Hematopoietic multipotent progenitor cell treated with erythropoietin and hydrocortisone succinate and interleukin-3 and kit ligand, for 17 days (in vitro differentiated cells): ENCODE measurements at regions not wholly inside any gene's neighbourhood (a gene's known extent, or its start where the extent isn't known, plus 50 kb on each side); places are given as distances from the start of the nearest gene placed in this dataset.
"Not testable (repeated sequence)": the region's sequence is repeated elsewhere in the genome, so short reads cannot be mapped to it uniquely, and the experiment has no call there.

ENCODE experiments used
- DNase-seq: peaks from one replicate; pipeline ENCODE4 v3.0.0-alpha.2; 2015; ENCODE audit warnings: low spot score

DNA sequence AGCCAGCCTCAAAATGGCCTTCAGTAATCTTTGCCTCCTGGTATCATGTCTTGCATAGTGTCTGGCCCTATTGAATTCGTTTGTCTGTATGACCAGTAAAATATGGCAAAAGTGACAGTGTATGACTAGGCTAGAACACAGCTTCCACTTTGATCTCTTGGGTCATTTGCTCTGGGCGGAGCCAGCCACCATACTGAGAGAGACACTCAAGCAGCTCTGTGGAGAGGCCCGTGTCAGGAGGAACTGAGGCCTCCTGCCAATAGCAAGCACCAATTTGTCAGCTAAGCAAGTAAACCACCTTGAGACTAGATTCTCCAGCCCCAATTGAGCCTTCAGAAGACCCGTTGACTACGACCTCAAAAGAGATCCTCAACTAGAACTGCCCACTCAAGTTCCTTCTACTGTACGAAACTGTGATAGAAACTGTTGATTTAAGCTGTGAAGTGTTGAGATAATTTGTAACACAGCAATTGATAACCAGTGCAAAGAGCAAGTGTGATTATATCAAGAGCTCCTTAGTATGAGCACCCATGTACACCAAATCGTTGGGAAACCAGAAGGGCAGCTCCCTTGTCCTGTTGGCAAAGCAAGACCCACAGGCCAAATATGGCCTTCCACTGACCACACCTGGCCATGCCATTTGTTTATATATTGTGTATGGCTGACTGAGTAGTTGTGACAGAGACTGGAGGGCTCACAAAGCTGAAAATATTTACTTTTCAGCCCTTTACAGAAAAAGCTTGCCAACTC lies 52.7 kb upstream of the SERBP1 start:
- DNase-seq, result no peak

DNA sequence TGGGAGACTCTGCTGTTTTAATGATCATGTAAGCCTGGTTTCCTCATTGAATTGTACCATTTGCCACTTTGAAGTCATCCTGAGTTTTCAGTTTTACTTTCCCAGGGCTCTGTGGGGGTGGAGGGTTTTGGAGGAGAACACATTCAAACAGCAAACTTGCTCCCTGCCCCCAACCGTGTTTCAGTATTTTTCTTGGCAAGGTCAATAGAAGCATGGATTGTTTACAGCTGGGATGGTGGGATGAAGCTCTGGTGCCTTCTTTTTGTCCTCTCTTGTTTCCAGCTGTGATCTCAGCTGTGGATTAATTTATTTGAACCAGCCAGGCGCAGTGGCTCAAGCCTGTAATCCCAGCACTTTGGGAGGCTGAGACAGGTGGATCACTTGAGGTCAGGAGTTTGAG lies 54.3 kb upstream of the SERBP1 start:
- no peak for DNase-seq

DNA sequence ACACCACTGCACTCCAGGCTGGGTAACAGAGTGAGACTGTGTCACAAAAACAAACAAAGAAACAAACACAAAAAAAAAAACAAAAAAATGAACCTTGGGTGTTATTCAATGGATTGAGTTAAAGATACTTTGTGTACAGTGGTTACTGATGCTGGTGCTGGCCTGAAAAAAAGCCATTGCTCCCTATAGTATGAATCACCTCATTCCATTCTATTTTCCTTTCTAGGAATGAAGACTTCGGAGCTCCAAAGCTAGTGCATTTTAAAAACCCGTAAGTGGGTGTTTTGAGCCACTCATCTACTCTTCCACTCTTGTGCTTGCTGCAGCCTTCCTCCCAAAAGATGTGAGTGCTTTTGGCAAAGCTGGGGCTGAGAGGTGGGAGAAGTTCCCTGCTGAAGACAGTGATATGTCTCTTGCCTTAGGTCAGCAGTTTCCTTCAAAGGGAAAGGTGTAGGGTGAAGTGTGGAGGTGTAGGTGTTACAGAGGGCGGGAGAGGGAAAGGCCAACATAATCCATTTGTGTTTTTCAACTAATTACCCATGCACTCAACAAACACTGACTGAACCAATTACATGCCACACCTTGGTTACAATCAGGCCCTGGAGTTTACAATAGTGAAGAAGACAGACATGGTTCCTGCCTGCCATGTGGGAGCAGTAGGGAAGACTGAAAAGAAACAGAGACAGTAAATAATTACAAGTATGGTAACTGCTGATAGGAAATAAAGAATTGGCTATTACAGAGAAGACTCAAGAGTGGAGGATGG lies 55.0 kb upstream of the SERBP1 start:
- DNase-seq, result no peak

DNA sequence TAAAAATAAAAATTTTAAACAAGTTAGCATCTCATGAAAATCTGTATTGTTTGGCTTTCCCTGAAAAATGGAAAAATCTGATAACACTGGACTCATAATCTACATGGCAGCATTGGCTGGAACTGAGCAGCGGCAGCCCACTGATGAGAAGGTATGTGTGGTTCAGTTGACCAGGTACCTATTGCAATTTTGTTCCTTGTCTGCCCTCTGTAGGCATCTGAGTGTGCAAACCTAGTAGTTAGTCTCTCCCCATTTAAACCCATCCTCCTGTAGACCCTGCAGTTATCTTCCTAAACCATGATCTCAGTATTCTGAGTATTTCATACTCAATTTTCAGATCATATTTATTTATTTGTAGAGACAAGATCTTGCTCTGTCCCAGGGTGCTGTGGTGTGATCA lies 59.4 kb upstream of the SERBP1 start:
- no peak for DNase-seq

DNA sequence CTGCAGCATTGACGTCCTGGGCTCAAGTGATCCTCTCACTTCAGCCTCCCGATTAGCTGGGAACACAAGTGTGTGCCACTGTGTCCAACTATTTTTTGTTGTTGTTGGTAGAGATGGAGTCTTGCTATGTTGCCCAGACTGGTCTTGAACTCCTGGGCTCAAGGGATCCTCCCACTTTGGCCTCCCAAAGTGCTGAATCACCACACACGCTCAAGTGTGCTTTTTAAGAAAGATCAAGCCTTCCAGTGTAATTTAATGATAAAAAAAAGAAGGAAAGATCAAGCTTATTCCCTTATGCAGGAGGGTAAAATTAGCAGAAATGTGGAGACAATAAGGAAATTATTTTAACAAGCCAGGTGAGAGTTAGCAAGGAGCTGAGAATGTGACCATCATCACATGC lies 61.1 kb upstream of the SERBP1 start:
- no peak for DNase-seq

DNA sequence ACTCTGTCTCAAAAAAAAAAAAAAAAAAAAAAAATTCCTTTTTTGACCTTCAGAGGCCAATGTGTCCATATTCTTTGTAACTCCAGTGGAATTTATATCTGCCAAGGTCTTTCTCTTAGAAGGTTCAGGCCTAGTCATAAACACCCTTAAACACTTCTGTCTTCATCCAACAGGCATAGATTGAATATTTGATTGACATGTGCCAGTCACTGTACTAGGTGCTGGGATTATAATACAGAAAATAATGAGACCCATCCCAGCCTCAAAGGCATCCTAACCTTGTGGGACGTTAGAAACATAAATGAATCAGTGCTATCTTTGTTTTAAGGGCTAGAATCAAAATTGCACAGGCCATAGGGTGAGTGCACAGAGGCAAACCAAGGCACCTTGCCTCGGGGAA lies 62.9 kb upstream of the SERBP1 start:
- DNase-seq, result no peak

DNA sequence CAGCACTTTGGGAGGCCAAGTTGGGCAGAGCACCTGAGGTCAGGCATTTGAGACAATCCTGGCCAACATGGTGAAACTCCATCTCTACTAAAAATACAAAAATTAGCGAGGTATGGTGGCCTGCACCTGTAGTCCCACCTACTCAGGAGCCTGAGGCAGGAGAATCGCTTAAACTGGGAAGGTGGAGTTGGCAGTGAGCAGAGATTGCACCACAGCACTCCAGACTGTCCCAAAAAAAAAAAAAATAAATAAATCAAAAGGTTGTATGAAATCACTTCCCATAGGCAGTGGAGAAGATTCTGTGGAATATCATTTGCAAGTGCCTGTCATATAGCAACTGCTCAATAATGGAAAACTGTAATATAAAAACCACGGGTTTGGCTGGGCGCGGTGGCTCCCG lies 65.1 kb upstream of the SERBP1 start:
- no peak for DNase-seq

DNA sequence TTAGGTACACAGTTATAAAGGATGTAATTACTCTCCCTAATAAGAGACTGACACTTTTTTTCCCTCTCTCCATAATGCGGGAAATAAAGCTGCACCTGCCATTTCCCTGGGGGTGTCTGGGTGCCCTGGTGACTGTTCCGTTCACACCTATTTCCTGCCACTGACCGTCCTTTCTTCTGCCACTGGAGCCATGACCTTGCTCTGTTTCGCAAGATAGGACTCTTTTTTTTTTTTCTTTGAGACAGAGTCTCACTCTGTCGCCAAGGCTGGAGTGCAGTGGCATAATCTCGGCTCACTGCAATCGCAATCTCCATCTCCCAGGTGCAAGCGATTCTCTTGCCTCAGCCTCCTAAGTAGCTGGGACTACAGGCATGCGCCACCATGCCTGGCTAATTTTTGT lies 66.1 kb upstream of the SERBP1 start:
- DNase-seq, result no peak

DNA sequence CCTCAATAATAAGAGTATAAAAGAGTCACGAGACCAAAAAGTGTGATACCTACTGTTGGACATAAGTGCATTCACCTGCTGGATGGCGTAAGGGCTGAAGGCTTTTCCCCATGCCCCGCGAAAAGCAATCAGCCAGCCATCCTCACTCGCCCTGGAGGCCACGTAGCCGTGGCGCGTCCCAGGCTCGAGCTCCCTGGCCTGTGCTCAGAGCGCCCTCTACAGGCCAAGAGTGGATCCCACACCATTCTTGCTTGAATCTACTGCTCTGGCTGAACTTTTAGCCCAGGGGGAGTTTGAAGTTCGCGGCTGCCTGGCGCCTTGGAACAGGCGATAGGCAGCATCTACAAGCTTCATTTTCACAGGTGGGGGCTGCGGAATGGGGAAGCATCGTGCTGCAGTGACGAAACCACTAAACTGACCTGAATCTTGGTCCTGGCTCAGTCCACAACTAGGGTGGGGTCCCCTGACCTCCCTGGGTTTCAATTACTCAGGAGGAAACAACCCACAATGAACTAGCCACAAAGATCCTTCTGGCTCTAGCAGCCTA lies 70.3 kb upstream of the SERBP1 start:
- DNase-seq, result peak; percentile 84

DNA sequence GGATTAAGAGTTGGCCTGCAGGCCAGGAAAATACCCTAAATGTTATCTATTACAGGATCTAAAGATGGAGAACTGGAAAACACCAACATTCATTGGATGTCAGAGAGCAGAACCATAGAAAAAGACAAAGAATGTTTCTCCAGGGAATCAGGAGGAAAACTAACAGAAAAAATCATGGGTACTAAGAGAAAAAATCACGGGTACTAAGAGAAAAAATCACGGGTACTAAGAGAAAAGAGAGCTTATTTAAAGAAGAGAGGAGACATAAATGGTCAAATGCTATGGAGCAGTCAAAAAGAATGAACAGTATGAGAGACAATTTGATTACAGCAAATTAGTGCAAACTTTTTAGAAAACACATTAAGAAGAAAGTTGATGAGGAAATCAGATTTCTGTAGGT lies 73.8 kb upstream of the SERBP1 start:
- no peak for DNase-seq

DNA sequence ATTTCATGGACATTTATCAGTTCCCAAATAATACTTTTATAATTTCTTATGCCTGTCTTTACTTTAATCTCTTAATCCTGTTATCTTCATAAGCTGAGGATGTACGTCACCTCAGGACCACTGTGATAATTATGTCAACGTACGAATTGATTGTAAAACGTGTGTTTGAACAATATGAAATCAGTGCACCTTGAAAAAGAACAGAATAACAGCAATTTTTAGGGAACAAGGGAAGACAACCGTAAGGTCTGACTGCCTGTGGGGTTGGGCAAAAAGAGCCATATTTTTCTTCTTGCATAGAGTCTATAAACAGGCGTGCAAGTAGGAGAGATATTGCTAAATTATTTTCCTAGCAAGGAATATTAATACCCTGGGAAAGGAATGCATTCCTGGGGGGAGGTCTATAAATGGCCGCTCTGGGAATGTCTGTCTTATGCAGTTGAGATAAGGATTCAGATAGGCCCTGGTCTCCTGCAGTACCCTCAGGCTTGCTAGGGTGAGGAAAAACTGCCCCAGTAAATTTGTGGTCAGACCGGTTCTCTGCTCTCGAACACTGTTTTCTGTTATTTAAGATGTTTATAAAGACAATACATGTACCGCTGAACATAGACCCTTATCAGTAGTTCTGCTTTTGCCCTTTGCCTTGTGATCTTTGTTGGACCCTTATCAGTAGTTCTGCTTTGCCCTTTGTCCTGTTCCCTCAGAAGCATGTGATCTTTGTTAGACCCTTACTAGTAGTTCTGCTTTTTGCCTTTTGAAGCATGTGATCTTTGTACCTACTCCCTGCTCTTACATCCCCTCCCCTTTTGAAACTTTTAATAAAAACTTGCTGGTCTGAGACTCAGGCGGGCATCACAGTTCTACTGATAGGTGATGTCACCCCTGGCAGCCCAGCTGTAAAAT lies 83.4 kb upstream of the SERBP1 start:
- not testable (repeated sequence) for DNase-seq

DNA sequence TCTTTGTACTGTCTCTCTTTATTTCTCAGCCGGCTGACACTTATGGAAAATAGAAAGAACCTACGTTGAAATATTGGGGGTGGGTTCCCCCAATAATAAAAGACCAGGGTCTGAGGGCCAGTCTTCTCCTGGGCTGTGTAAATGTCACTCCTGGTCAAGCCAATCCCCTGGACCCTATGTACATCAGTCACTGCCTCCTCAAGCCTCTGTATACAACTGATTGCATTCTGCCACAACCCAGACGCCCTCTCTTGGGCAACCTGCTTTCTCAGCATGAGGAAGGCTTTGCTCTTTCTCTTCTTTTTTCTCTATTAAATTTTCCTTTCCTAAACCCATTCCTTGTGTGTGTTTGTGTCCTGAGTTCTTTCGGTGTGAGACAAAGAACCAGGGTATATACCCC lies 84.1 kb upstream of the SERBP1 start:
- DNase-seq, result no peak

DNA sequence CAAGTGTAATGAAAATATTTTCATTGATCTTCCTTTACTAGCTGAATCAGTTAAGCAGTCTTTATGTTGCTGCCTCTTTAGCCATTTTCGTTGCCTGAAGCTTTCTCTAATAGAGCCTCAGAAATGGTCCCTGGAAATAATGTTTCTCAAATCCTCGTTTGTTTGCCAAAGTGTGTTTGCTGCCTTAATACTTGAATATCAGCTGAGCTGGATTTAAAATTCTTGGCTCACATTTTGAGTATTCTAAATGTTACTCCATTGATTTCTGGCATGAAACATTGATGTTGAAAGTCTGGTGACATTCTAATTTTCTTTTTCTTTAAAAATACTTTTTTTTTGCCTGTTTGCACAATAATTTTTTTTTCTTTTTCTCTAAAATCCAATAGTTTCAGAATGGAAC lies 84.6 kb upstream of the SERBP1 start:
- DNase-seq, result no peak

DNA sequence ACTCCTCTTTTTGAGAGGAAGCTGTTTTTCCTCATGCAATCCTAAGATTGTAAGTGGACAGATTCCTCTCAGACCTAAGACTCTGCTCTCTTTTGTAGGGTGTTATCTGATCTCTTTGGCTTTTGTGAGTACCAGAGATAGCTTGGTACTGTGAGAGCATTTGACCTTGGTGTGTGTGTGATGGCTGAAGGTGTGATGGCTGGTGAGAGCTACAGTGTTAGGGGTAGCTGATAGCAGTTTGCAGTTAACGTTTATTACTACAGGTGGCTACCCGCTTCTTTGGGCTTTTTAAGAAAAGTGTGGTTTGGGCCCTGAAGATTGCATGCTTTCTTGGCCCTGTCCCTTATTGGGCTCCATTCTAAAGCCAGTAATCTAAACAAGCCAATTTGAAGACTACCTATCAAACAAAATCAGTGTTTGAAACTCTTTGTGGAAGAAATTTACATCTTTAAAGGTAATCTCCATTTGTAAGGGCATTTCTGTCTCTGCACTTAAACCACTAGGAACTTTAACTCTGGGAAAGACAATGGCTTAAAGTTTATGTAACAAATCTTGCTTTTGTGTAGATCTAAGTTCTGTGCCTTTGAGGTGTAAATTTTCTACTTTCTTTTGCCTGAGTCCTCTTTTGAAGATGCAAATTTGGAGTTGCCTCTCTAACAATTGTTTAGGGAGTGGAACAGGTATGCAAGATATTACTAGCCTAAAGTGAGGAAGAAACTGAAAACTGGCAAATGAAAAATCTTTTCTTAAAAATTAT lies 85.3 kb upstream of the SERBP1 start:
- DNase-seq, result no peak

DNA sequence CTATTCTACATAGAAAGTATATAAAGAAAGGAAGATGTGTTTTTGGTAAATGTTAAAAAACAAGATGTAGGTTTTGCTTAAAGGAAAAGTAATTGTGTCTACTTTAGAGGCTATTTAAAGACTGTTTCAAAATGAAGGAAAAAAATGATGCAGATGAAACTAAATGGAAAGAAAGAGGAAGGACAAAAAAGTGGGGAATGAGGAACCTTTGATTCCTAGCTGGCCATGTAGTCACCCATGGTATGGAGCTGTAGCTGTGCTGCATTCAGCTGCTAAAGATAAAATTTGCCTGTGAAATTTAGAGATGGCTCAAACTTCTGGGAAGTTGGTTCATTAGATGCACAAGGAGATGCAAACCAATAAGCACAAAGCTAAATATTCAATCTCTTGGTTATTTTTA lies 86.8 kb upstream of the SERBP1 start:
- no peak for DNase-seq

DNA sequence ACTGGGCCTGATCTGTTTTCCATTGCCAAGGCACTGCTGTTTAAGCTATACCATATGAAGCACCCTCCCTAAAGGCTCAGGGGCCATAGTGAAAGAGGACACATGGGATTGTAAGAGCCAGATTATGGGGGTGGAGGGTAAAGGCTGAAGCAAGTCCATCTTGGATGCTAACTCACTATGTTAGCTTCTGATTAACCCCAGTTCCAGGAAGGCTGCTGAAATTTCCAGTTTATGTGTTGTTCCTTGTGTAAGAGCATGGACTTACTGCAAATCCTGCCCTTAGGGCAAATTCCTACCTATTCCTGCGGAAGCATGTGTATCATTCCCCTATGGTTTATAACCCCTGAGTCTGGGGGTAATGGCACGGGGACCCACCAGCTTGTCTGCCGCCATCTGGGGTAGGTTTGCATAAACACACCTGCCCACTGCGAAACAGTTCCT lies 91.8 kb upstream of the SERBP1 start:
- no peak for DNase-seq

DNA sequence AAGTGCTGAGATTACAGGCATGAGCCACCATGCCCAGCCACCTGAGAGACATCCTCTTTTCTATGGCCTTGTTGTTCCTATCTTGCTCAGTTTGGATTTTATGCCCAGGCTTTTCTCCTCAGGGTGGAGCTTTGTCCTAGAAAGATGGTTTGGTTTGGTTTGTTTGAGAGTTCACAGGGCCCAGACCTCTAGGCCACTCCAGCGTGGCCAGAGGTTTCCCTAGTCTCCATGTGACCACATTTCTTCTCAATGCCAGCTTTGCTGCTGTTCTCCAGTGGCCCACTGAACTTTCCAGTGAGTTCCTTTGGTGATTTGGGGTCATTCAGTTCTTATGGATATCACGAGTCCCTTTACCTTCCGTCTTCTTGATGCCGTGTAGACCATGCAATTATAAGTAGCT lies 92.6 kb upstream of the SERBP1 start:
- no peak for DNase-seq

DNA sequence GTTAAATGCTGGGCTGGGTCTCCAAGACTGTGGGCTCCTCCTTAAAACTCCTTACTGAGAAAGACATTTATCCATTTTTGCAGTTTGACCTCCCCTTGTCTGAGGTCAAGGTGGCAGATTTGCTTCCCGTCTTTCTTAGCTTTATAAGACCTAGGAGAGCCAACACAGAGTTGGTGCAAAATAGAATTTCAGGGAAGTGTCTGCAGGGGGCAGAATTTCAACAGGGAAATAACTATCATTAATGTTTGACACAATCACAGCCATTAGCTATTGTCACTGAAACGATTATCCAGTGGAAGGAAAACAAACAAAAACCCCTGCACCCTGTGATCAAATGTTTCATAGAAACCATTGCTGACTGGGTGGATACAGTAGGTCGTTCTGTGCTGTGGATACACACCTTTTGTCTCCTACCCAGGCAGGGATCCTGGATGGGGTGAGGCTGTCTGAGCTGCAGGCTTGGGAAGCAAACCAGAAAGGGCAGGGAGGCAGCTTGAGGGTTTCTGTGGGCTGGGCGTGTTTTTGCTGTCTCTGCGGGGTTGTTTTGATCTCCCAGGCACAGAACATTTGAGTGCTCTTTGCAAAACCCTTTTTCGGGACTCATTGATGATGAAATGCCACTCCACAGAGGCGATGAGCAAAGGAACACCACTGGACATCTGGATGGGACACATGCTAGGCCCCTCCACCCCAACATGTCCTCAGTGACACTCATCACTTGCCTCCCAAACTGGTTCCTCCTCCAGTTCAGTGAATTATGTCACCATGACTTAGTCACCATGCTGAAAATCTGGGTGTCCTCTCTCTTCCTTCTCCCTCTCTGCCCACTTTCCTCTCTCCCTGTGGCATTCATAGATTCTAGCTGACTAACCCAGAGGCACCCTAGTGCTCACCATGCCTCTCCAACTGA lies 94.2 kb upstream of the SERBP1 start:
- no peak for DNase-seq

DNA sequence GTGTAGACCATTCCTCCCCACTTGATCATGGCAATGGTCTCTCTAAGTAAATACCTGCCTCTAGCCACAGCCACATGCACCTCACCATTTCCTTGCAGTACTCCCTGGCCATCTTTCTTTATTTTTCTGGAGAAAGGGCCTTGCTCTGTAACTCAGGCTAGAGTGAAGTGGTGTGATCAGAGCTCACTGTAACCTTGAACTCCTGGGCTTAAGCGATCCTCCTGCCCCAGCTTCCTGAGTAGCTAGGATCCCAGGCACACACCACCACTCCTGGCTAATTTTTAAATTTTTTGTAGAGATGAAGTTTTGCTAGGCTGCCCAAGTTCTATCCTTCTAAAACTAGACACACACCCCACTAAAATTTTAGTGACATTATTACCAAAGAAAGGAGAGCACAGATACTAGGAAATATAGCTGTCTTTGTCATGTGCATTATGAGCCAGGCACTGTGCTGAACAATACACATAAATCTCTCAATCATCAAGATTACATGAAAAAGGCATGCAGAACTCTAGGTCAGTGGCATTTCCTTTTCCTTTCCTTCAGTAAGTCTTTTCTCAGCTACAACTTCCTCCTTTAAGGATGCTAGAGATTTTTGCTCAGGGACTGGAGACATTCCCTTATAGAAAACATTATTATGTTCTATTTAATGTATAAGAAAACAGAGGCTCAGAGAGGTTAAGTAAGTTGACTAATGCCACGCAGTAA lies 95.0 kb upstream of the SERBP1 start:
- DNase-seq, result no peak

DNA sequence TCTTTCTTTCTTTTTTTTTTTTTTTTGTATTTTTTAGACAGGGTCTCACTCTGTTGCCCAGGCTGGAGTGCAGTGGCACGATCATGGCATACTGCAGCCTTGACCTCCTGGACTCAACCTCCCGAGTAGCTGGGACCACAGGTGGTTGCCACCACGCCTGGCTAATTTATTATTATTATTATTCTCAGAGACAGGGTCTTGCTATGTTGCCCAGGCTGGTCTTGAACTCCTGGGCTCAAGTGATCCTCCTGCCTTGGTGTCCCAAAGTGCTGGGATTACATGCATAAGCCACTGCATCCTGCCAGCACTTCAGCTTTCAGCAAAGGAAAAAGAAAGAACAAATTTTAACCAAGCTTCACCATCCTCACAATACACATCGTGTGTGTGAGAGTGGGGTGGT lies 97.9 kb upstream of the SERBP1 start:
- no peak for DNase-seq
